OCI-LY3 (cell line): ENCODE measurements at regions not wholly inside any gene's neighbourhood (a gene's known extent, or its start where the extent isn't known, plus 50 kb on each side); places are given as distances from the start of the nearest gene placed in this dataset.

Experiments
- EZH2phosphoT487 ChIP-seq: fragments of 200-600 bp; shearing (Covaris generic); IDR thresholded peaks from 2 replicates; pipeline ENCODE4 v1.6.1; 2018; ENCODE audit warnings: antibody characterized with exemption, mixed run types, low read depth
- TF ChIP-seq, protein P1 (sequence below): fragments of 200-600, 300-600 bp; sonication (generic); IDR thresholded peaks from 2 replicates; pipeline ENCODE4 v1.5.1; 2014; ENCODE audit warnings: antibody characterized with exemption, low read length, low read depth

- TF ChIP-seq, protein P1, sequence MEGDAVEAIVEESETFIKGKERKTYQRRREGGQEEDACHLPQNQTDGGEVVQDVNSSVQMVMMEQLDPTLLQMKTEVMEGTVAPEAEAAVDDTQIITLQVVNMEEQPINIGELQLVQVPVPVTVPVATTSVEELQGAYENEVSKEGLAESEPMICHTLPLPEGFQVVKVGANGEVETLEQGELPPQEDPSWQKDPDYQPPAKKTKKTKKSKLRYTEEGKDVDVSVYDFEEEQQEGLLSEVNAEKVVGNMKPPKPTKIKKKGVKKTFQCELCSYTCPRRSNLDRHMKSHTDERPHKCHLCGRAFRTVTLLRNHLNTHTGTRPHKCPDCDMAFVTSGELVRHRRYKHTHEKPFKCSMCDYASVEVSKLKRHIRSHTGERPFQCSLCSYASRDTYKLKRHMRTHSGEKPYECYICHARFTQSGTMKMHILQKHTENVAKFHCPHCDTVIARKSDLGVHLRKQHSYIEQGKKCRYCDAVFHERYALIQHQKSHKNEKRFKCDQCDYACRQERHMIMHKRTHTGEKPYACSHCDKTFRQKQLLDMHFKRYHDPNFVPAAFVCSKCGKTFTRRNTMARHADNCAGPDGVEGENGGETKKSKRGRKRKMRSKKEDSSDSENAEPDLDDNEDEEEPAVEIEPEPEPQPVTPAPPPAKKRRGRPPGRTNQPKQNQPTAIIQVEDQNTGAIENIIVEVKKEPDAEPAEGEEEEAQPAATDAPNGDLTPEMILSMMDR: no peak
- no peak for TF ChIP-seq EZH2phosphoT487
Observed at GRCh38 chrX:45986971-45987370, 558.2 kb downstream of the ZNF674 start.
